DMS153 (cell line): ENCODE measurements at regions not wholly inside any gene's neighbourhood (a gene's known extent, or its start where the extent isn't known, plus 50 kb on each side); places are given as distances from the start of the nearest gene placed in this dataset.
"Not testable (repeated sequence)": the region's sequence is repeated elsewhere in the genome, so short reads cannot be mapped to it uniquely, and the experiment has no call there.

Experiments used
- DNase-seq: peaks from one replicate; lab custom pipeline; 2025; lab: John Stamatoyannopoulos, UW

- no peak for DNase-seq
Observed at GRCh38 chr3:106120356-106120755, 251.5 kb upstream of the CBLB start.

- DNase-seq: no peak
Observed at GRCh38 chr3:106121491-106122289, 252.9 kb upstream of the CBLB start.

GRCh38 chr3:106124818-106125217 is 256.0 kb upstream of the CBLB start:
- no peak for DNase-seq

GRCh38 chr3:106125321-106125720 is 256.5 kb upstream of the CBLB start:
- DNase-seq: no peak

GRCh38 chr3:106126067-106126845 is 257.4 kb upstream of the CBLB start:
- no peak for DNase-seq

- no peak for DNase-seq
Observed at GRCh38 chr3:106126846-106127235, 258.0 kb upstream of the CBLB start.

GRCh38 chr3:106129939-106130338 is 261.1 kb upstream of the CBLB start:
- no peak for DNase-seq

- DNase-seq: no peak
Observed at GRCh38 chr3:106130384-106131198, 261.8 kb upstream of the CBLB start.

GRCh38 chr3:106135451-106136160 is 266.8 kb upstream of the CBLB start:
- DNase-seq: no peak

- no peak for DNase-seq
Observed at GRCh38 chr3:106139826-106140225, 271.0 kb upstream of the CBLB start.

- DNase-seq: no peak
Observed at GRCh38 chr3:106140431-106140830, 271.6 kb upstream of the CBLB start.

- no peak for DNase-seq
Observed at GRCh38 chr3:106144030-106144429, 275.2 kb upstream of the CBLB start.

- DNase-seq: not testable (repeated sequence)
Observed at GRCh38 chr3:106148440-106149082, 279.7 kb upstream of the CBLB start.

- no peak for DNase-seq
Observed at GRCh38 chr3:106157411-106157810, 288.6 kb upstream of the CBLB start.

GRCh38 chr3:106160396-106160795 is 291.6 kb upstream of the CBLB start:
- no peak for DNase-seq

- peak; percentile 26 for DNase-seq
Observed at GRCh38 chr3:106161246-106161645, 292.4 kb upstream of the CBLB start.

GRCh38 chr3:106167728-106168127 is 298.9 kb upstream of the CBLB start:
- DNase-seq: no peak

GRCh38 chr3:106168962-106169750 is 300.3 kb upstream of the CBLB start:
- DNase-seq: peak; percentile 86

GRCh38 chr3:106170636-106171035 is 301.8 kb upstream of the CBLB start:
- no peak for DNase-seq

GRCh38 chr3:106172101-106172500 is 303.3 kb upstream of the CBLB start:
- no peak for DNase-seq

- DNase-seq: no peak
Observed at GRCh38 chr3:106172780-106173179, 304.0 kb upstream of the CBLB start.
